K562 (cell line): ENCODE measurements at regions not wholly inside any gene's neighbourhood (a gene's known extent, or its start where the extent isn't known, plus 50 kb on each side); places are given as distances from the start of the nearest gene placed in this dataset.

ENCODE experiments used
- FOXK2 ChIP-seq, 2 experiments: fragments of 450-650 bp; IDR thresholded peaks in 1 of 2; conservative IDR thresholded peaks in 1 of 2; 2 replicates each; pipeline ENCODE4 v1.6.1; 2016; ENCODE audit warnings: low read depth in 2 of 2, mild to moderate bottlenecking in 1 of 2
- HCFC1 ChIP-seq: IDR thresholded peaks from 2 replicates; pipeline ENCODE4 v1.6.1; 2012; ENCODE audit warnings: low read depth, low read length, improper control_type of control experiment
- SMARCB1 ChIP-seq: IDR thresholded peaks from 2 replicates; pipeline ENCODE4 v1.6.1; 2011; ENCODE audit warnings: improper control_type of control experiment, low read depth; ENCODE audit not compliant: insufficient read length
- TAF15 ChIP-seq: fragments of 200-400 bp; formaldehyde crosslinking; IDR thresholded peaks from 2 replicates; pipeline ENCODE4 v1.6.1; 2017; ENCODE audit warnings: mild to moderate bottlenecking, low read depth, low read length, moderate library complexity
- TARDBP ChIP-seq: fragments of 450-650 bp; IDR thresholded peaks from 2 replicates; pipeline ENCODE4 v1.6.1; 2016
- ZBTB17 ChIP-seq: fragments of 450-650 bp; formaldehyde crosslinking; IDR thresholded peaks from 2 replicates; pipeline ENCODE4 v1.4.0; 2020; ENCODE audit warnings: mild to moderate bottlenecking
- ZEB2 ChIP-seq: fragments of 450-650 bp; IDR thresholded peaks from 2 replicates; pipeline ENCODE4 v1.6.1; 2016
- ZNF311 ChIP-seq: fragments of 250-450 bp; sonication (Bioruptor Pico); IDR thresholded peaks from 2 replicates; pipeline ENCODE4 v1.4.0; 2020; ENCODE audit warnings: mild to moderate bottlenecking, moderate library complexity
- ZNF436 ChIP-seq: fragments of 250-450, 450-650 bp; sonication (Bioruptor Pico); formaldehyde crosslinking; IDR thresholded peaks from 2 replicates; pipeline ENCODE4 v1.7.0; 2020; ENCODE audit warnings: mild to moderate bottlenecking
- TF ChIP-seq, protein P1 (sequence below), 2 experiments: IDR thresholded peaks; 2 replicates each; pipeline ENCODE4 v1.6.1; 2011; ENCODE audit warnings: borderline replicate concordance in 1 of 2, control low read depth in 1 of 2, low read depth in 1 of 2, low read length in 1 of 2, mild to moderate bottlenecking in 1 of 2, mixed read lengths in 1 of 2, moderate library complexity in 1 of 2; ENCODE audit not compliant: insufficient read depth in 1 of 2, insufficient read length in 1 of 2, poor library complexity in 1 of 2, severe bottlenecking in 1 of 2; ENCODE audit errors: extremely low read depth in 1 of 2
- TF ChIP-seq, protein P2 (sequence below), 3 experiments: IDR thresholded peaks in 2 of 3; conservative IDR thresholded peaks in 1 of 3; 2 replicates each; pipeline ENCODE4 v1.5.1; 2011 to 2012; ENCODE audit warnings: low read length in 3 of 3, mild to moderate bottlenecking in 3 of 3, control low read depth in 2 of 3, improper control_type of control experiment in 1 of 3, inconsistent platforms in 1 of 3, low read depth in 1 of 3, mixed read lengths in 1 of 3, moderate library complexity in 1 of 3; ENCODE audit not compliant: insufficient read depth in 2 of 3
- TF ChIP-seq, protein P3 (sequence below), 2 experiments: IDR thresholded peaks; 2 replicates each; pipeline ENCODE4 v1.6.1; 2012; ENCODE audit warnings: improper control_type of control experiment in 2 of 2, low read depth in 2 of 2, low read length in 2 of 2, borderline replicate concordance in 1 of 2
- TF ChIP-seq, protein P4 (sequence below): sonication (generic); formaldehyde crosslinking; IDR thresholded peaks from 2 replicates; pipeline ENCODE4 v1.8.0; 2023; ENCODE audit warnings: mild to moderate bottlenecking, missing genetic modification reagents
- TF ChIP-seq, protein P5 (sequence below): IDR thresholded peaks from 3 replicates; pipeline ENCODE4 v1.6.1; 2011; ENCODE audit warnings: borderline replicate concordance, mild to moderate bottlenecking; ENCODE audit not compliant: insufficient read length, insufficient read depth

DNA sequence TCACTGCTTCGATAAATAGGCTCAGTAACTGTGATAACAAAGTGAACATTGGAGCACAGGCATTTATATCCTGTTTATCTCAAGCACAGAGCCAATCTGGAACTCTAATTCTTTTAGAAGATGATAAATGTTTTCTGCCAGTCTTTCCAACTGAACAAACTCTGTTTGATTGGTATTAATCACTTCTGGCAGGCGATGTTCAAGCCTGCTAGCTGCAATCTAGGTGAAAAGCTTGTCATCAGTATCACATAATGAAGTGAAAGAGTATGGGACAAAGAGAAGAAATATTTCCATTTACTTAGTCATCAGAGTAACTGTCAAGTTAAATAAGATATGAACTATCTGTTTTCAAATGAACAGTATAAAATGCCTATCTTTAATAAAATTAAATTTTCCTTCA, 577.3 kb downstream of the VGLL3 start:
- TF ChIP-seq ZNF311 (no peak), ZNF436 (CRISPR knock-in tag) (no peak), SMARCB1 (no peak), FOXK2 (conservative IDR thresholded peaks at IDR 0.05 in 1 of 2, IDR thresholded peaks at IDR 0.05 in 1 of 2; ENCODE audit: low read depth in 2 of 2) (no peak), TARDBP (no peak), ZEB2 (no peak), ZBTB17 (CRISPR knock-in tag) (no peak), TAF15 (no peak), HCFC1 (no peak)
- TF ChIP-seq, protein P1, sequence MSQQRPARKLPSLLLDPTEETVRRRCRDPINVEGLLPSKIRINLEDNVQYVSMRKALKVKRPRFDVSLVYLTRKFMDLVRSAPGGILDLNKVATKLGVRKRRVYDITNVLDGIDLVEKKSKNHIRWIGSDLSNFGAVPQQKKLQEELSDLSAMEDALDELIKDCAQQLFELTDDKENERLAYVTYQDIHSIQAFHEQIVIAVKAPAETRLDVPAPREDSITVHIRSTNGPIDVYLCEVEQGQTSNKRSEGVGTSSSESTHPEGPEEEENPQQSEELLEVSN (IDR thresholded peaks at IDR 0.05; ENCODE audit: borderline replicate concordance in 1 of 2, extremely low read depth in 1 of 2, insufficient read depth in 1 of 2, insufficient read length in 1 of 2, low read depth in 1 of 2, low read length in 1 of 2, poor library complexity in 1 of 2, severe bottlenecking in 1 of 2) = no peak
- TF ChIP-seq, protein P2, sequence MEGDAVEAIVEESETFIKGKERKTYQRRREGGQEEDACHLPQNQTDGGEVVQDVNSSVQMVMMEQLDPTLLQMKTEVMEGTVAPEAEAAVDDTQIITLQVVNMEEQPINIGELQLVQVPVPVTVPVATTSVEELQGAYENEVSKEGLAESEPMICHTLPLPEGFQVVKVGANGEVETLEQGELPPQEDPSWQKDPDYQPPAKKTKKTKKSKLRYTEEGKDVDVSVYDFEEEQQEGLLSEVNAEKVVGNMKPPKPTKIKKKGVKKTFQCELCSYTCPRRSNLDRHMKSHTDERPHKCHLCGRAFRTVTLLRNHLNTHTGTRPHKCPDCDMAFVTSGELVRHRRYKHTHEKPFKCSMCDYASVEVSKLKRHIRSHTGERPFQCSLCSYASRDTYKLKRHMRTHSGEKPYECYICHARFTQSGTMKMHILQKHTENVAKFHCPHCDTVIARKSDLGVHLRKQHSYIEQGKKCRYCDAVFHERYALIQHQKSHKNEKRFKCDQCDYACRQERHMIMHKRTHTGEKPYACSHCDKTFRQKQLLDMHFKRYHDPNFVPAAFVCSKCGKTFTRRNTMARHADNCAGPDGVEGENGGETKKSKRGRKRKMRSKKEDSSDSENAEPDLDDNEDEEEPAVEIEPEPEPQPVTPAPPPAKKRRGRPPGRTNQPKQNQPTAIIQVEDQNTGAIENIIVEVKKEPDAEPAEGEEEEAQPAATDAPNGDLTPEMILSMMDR (IDR thresholded peaks at IDR 0.05 in 2 of 3, conservative IDR thresholded peaks at IDR 0.05 in 1 of 3; ENCODE audit: insufficient read depth in 2 of 3, low read depth in 1 of 3, low read length in 3 of 3) = no peak
- TF ChIP-seq, protein P3, sequence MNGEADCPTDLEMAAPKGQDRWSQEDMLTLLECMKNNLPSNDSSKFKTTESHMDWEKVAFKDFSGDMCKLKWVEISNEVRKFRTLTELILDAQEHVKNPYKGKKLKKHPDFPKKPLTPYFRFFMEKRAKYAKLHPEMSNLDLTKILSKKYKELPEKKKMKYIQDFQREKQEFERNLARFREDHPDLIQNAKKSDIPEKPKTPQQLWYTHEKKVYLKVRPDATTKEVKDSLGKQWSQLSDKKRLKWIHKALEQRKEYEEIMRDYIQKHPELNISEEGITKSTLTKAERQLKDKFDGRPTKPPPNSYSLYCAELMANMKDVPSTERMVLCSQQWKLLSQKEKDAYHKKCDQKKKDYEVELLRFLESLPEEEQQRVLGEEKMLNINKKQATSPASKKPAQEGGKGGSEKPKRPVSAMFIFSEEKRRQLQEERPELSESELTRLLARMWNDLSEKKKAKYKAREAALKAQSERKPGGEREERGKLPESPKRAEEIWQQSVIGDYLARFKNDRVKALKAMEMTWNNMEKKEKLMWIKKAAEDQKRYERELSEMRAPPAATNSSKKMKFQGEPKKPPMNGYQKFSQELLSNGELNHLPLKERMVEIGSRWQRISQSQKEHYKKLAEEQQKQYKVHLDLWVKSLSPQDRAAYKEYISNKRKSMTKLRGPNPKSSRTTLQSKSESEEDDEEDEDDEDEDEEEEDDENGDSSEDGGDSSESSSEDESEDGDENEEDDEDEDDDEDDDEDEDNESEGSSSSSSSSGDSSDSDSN (IDR thresholded peaks at IDR 0.05; ENCODE audit: borderline replicate concordance in 1 of 2, low read depth in 2 of 2, low read length in 2 of 2) = no peak
- TF ChIP-seq, protein P4, sequence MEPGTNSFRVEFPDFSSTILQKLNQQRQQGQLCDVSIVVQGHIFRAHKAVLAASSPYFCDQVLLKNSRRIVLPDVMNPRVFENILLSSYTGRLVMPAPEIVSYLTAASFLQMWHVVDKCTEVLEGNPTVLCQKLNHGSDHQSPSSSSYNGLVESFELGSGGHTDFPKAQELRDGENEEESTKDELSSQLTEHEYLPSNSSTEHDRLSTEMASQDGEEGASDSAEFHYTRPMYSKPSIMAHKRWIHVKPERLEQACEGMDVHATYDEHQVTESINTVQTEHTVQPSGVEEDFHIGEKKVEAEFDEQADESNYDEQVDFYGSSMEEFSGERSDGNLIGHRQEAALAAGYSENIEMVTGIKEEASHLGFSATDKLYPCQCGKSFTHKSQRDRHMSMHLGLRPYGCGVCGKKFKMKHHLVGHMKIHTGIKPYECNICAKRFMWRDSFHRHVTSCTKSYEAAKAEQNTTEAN = no peak
- TF ChIP-seq, protein P5, sequence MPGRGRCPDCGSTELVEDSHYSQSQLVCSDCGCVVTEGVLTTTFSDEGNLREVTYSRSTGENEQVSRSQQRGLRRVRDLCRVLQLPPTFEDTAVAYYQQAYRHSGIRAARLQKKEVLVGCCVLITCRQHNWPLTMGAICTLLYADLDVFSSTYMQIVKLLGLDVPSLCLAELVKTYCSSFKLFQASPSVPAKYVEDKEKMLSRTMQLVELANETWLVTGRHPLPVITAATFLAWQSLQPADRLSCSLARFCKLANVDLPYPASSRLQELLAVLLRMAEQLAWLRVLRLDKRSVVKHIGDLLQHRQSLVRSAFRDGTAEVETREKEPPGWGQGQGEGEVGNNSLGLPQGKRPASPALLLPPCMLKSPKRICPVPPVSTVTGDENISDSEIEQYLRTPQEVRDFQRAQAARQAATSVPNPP = no peak
